Activated CD8-positive, alpha-beta memory T cell treated with anti-CD3 and anti-CD28 coated beads for 4 hours (primary cell): ENCODE measurements at regions not wholly inside any gene's neighbourhood (a gene's known extent, or its start where the extent isn't known, plus 50 kb on each side); places are given as distances from the start of the nearest gene placed in this dataset.

Experiments used
- DNase-seq, 2 donors: peaks; one replicate each; pipeline ENCODE4 v3.0.0-alpha.2; 2020; ENCODE audit warnings: low read depth in 2 of 2

DNA sequence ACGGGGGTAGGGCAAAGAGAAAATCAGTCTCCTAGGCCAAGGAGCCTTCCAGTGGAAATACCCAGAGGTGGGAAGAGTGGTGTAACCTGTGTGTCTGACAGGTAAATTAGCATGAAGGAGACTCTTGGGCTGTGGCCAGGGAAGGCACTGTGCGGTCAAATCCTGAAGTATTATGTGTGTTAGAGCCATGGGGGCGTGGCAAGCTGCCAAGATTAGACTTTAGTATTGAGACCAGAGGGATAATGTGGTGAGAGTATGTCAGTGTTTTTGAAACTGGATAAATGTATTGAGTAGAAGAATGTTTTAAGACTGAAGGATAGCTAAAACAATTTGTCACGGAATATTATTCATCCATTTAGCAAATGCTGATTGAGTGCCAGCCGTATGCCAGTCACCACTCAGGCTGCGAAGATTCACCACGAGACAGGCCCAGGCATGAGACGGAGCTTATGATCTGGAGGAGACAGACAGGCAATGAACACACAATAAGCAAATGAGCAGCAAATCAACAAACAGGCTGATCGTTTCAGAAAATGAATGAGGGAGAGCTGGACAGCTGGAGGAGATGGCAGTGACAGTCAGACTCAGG lies 445.9 kb downstream of the MCTP2 start:
- no peak for DNase-seq

DNA sequence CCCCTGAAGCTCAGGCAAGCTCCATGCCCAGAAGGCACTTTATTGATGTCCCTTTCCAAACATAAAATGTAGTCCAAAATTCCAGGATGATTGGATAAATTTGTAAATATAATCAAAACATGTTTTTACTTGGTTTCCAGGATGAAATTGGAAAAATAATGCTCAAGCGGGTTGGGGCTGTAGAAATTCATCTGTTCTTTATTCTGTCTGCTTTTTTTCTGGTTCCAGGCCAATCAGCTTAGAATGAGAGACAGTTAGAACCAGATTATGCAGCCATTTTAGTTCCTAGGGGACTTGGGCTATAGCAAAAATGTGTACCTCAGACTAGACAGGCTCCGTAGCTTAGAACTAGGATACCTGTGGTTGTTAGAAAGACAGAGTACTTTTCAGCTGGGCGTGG lies 450.8 kb downstream of the MCTP2 start:
- DNase-seq, result no peak

DNA sequence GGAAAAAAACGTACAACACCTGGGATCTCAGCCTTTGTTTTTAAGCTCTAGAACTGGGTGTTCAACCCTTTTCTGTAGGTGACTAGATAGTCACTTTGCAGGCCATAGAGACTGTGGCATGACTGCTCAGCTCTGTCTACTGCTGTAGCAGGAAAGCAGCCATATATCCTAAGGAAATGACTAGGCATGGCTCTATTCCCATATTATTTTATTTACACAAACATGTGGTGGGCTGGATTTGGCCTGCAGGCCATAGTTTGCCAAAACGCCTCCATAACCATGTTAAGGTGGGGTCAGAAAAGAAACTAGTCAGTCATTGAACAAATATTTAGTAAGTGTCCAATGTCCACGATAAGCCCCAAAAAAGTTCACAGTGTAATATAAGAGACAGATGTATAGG lies 452.5 kb downstream of the MCTP2 start:
- no peak for DNase-seq

DNA sequence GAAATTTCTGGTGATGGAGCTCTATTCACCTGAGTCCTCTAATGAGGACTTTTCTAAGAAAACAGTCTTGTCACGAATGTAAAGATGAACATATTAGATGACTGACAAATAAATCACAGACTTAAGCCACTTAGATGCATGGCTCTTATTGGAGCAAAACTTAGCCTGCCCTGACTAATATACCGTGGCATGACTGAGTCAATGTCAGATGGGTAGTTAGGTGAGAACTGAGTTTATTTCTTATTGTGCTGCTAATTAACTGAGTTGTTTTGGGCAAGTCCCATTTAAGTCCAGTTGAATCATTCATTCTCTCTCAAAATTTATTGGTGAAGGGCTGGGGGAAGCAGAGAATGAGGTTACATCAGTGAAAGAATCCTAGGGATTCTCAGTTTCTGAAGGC lies 459.8 kb downstream of the MCTP2 start:
- DNase-seq, result no peak

DNA sequence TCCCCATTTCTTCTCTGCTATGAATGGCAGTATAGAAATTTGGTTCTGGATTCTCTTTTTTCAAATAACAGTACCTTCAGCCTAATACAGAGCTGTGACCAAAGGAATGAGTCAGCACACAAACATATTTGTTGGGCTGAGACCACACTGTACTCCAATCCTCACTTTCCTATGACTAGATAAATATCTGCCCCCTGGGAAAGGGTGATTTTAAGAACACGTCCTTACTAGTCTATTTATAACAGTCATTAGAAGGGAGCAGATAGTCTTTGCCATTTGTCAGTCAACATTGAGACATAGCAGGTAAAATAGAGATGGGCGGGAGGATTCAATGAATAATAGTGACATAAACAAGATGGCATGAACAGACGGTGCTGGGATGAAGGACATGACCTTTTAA lies 461.3 kb downstream of the MCTP2 start:
- no peak for DNase-seq

DNA sequence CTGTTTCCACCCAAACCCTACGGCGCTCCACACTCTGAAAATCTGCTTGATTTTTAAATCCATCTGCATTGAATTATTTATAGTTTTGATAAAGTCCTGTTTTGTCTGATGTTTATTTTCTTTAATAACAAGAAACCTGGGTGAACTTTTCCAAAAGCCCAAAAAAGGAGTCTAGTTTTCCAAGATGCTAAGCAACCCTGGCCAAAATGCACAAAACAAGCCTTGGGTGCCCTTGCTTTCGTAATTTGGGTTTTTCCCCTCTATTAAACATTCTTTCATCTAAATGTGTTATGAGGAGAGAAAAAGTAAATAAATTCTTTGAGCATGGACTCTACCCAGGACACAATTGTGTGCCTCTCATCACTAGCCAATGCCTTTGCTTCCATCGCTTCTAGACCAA lies 468.9 kb downstream of the MCTP2 start:
- no peak for DNase-seq

DNA sequence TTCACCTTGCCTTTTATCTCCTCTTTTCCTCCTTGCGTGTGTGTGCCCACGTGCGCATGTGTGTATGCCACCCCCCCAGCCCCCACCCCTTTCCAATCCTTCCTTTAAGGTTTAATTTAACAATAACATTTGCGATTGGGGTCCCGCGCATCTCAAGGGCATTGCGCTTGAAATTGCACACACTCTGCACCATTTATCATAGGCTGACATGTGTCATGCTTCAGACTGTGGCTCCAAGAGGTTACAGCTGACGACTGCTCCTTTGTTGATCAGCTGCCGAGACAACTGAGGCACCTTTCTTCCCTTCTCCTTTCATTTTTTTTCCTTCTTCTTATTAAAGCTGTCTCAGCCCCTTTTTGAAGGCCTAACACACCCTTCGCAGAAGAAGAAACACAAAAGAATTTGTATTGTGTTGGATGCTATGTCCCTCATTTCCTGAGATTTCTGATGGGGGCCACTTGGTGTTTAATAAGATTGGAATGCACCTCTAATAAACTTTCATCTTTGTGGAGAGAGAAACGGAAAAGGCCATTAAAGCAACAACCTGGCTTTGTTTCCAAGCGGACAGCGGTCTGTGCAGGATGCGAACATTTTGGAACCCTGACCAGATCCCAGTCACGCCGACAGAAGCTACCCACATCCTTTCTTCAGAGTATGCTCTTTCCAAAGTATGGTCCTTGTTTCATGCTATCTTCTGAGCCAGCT lies 470.1 kb downstream of the MCTP2 start:
- DNase-seq, result no peak

DNA sequence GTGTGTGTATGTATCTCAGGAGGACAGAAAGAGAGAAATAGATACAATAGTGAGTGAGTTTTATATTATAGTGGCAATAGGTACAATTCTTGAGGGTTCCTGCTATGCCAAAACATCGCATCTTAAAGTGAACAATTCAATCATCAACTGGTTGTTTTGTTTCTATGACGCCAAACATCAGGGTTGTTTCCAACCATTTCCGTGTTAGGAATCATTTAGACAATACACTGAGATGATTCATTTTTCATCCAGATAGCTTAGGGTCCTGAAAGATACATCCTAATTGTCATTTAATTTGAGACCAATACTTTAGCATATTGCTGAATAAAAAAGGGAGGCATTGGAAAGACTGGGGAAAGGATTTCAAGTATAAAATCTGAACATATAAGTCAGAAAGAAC lies 472.2 kb downstream of the MCTP2 start:
- no peak for DNase-seq

GRCh38 chr15:94704421-94704820 lies 473.1 kb downstream of the MCTP2 start:
- DNase-seq, result no peak

DNA sequence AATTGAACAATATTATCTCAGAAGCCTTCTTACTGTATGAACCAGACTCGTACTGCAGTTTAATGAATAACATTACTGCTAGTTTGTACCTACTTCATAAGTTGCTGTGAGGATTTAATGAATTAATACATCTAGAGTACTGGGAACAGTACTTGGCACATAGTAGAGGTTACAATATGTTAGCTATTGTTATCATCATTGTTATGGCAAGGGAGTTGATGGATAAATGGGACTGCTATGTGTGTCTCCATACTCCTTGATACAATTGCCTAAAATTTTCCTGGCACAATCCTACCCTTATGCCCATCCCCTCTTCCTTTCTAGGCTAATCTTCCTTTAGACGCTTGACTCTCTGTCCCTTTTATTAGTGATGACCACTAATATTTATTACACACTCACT lies 473.6 kb downstream of the MCTP2 start:
- no peak for DNase-seq

DNA sequence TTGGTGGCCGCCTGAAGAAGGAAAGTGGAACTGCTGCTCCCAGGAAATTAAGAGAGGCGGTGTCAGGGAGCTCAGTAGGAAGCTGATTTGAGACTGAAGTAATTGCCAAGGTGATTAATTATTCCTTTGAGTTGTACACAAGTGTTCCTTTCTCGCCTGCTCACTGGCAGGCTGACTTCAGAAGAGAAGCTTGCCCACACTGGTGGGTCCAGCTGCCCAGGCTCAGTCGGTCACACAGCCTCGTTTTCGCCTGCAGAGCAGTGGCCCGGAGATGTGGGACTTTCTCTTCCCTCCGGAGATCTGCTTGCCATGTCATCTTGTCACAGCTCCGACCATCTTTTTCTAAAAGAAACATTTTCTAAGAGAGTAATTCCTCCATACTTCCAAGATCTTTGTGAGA lies 478.0 kb downstream of the MCTP2 start:
- no peak for DNase-seq

DNA sequence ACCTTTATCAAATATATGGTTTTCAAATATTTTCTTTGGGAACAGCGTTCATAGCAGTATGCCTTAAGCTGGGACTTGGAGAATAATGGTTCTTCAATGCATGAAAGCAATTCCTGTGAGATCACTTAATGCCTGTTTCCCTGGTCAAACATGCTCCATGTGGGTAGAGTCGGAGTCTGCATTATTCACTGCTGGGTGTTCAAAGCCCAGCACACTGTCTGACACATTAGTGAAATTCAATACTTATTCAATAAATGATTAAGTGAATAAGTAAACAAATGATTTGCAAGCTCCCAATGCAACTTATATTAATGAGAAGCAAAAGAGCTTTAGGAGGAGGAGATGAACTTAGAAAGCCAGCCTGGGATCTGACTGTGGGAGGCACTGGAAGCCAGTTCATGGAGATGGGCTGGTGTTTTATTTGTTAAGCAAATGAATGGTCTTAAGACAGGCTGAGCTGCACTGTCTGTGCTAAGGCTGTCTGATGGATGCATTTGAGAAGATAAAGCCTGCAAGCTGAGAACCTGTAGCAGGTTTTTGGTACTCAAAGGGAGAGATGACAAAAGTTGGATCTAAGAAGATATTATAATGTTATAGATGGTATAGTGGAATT lies 490.8 kb downstream of the MCTP2 start:
- DNase-seq, result no peak

DNA sequence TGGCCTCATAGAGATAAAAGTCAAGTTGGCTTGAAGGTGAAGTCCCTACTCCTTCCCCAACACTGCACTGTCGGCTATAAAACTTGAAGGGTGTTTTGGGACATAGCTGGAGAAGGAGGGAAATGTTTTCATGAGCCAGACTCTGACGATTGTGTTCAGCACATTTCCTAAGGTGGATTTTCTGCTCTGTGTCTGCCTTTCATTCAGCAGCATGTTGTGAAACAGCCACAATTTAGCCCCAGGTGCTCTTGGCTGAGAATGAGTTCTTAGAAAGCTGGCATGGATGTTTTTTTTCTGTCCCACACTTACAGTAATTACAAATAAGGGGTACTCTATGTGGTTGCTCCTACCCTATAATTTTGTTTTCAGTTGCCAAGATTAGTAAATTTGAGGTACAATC lies 492.4 kb downstream of the MCTP2 start:
- DNase-seq, result no peak

DNA sequence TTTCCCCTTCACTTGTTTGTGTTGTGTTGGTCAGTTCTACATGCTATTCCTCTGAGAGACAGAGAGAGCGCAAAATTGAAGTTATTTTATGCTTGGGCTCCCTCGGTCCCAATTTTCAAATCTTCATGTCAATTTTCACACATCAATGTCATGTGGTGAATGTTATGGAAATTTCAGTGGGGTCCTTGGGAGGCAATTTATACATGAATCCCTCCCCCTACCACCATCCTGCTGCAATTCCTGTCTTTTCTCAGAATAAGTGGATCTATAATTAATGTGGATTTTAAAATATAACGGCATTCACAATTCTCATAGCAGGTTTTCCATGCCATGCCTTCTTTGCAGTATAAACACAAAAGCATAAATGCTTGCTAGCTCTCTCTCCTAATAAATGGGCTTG lies 499.9 kb downstream of the MCTP2 start:
- no peak for DNase-seq

- DNase-seq, result no peak
Measured at GRCh38 chr15:94734460-94734859, 503.1 kb downstream of the MCTP2 start.

- no peak for DNase-seq
Measured at GRCh38 chr15:94736236-94736635, 504.9 kb downstream of the MCTP2 start.

- no peak for DNase-seq
Measured at GRCh38 chr15:94739639-94740038, 508.3 kb downstream of the MCTP2 start.

DNA sequence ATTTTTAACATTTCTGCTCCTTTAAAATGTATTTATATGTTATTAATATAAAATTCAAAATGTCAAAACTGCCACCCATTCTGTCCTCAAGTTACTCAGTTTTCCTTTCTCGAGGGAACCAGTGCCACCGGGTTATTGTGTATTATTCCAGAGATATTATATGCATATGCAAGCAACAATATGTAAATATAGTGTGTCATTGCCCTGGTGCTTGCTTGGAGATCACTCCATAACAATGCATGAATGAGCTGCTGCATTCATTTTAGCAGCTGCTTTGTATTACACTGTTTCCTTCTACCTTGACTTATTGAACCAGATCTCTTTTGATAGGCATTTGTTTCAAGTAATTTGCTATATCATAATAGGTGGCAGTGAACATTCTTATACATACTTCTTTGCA lies 509.1 kb downstream of the MCTP2 start:
- no peak for DNase-seq

DNA sequence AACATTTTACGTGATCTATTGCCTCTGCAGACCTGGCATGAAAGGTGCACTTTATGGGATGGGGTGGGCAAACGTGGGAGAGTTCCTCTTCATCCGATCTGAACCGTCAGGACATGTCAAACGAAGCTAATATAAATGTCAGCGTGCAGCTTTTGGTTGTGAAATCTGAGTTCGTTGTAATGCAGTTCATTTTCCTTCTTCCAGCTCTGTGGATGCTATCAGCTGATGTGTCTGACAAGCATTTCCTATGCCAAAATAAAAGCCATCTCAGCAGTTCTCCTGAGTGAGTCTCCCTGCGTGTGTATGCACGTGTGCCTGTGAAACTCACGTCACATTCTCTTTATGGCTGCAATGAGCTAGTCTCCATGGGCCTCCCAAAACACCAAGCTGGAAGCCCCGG lies 512.3 kb downstream of the MCTP2 start:
- no peak for DNase-seq

DNA sequence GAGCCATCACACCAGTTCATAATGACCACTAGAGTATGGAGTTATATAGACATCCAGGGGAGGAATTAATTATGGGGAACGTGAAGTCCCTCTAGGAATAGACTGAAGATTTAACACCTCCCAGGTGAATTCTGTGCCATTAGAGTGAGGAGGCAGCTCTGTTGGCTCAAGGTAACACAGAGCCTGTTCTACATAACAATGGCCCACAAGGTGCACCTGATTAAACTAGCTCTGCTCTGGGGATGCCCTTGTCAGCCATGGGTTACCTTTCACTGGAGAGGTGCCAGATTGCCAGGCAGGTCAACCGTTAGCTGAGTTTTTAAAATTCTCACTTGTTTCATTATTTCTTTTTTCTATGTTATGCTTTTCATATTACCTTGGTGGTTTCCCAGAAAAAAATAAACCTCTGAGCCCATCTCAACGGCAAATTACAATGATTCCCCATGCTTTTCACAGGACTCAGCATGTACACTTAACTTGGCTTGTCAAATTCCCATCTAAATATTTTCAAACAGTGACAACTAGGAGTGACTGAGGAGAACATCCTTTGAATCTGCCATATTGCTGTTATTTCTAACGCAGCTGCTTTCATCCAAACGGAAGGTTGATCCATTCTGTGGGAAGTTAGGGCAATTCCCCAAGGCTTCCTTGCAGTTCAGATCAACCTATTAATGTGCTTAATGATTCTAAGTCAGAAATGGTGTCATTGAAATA lies 512.9 kb downstream of the MCTP2 start:
- DNase-seq, result no peak

DNA sequence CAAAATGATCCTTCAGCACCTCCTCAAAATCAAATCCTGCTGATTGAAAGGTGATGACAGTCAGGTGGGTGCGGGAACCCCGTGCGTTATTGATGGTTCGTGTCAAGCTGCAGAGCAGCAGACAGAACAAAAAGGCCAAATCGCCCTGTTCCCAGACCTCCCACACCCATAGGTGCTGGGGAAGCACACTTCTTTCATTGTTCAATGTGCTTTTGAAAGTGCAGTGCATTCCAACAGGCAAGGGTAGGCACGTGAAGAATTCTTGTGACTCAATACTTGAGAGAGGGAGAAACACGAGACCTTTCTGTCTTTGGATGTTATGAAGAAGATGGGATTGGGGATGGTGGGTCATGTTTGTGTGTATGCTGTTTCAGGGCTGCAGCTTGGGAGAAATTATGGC lies 514.0 kb downstream of the MCTP2 start:
- no peak for DNase-seq

GRCh38 chr15:94747510-94747909 lies 516.1 kb downstream of the MCTP2 start:
- no peak for DNase-seq
